HEK293T (cell line): ENCODE measurements at regions not wholly inside any gene's neighbourhood (a gene's known extent, or its start where the extent isn't known, plus 50 kb on each side); places are given as distances from the start of the nearest gene placed in this dataset.

Source experiments
- BHLHE40 ChIP-seq: fragments of 450-650 bp; IDR thresholded peaks from 2 replicates; pipeline ENCODE4 v1.6.1; 2016; ENCODE audit warnings: mild to moderate bottlenecking, moderate library complexity, borderline replicate concordance
- ELF4 ChIP-seq: fragments of 450-650 bp; IDR thresholded peaks from 2 replicates; pipeline ENCODE4 v1.6.1; 2017; ENCODE audit warnings: antibody characterized with exemption
- FOXA1 ChIP-seq: fragments of 450-650 bp; IDR thresholded peaks from 2 replicates; pipeline ENCODE4 v1.6.1; 2016; ENCODE audit warnings: mild to moderate bottlenecking
- FOXK2 ChIP-seq: fragments of 450-650 bp; IDR thresholded peaks from 2 replicates; pipeline ENCODE4 v1.6.1; 2016; ENCODE audit warnings: mild to moderate bottlenecking
- FOXM1 ChIP-seq: fragments of 450-650 bp; IDR thresholded peaks from 2 replicates; pipeline ENCODE4 v1.6.1; 2017; ENCODE audit warnings: mild to moderate bottlenecking, borderline replicate concordance
- NFRKB ChIP-seq: fragments of 450-650 bp; IDR thresholded peaks from 2 replicates; pipeline ENCODE4 v1.6.1; 2016; ENCODE audit warnings: mild to moderate bottlenecking, moderate library complexity
- SP1 ChIP-seq: fragments of 450-650 bp; IDR thresholded peaks from 2 replicates; pipeline ENCODE4 v1.6.1; 2017
- SUZ12 ChIP-seq: fragments of 450-650 bp; IDR thresholded peaks from 2 replicates; pipeline ENCODE4 v1.6.1; 2016; ENCODE audit warnings: mild to moderate bottlenecking
- TARDBP ChIP-seq: fragments of 450-650 bp; IDR thresholded peaks from 2 replicates; pipeline ENCODE4 v1.6.1; 2016
- ZNF384 ChIP-seq: fragments of 450-650 bp; IDR thresholded peaks from 2 replicates; pipeline ENCODE4 v1.6.1; 2016

GRCh38 chr9:2255128-2255527 is 240.0 kb downstream of the SMARCA2 start:
- TF ChIP-seq TARDBP (no peak), SUZ12 (no peak), BHLHE40 (no peak), NFRKB (no peak), FOXM1 (no peak), SP1 (no peak), ELF4 (no peak), FOXA1 (no peak), ZNF384 (no peak), FOXK2 (no peak)
